ENCODE measurements at regions not wholly inside any gene's neighbourhood (a gene's known extent, or its start where the extent isn't known, plus 50 kb on each side); places are given as distances from the start of the nearest gene placed in this dataset.

GRCh38 chr2:18311420-18312195, 248.8 kb downstream of the RDH14 start:
- no peak overlapping the region for H3K9ac ChIP-seq (ENCODE audit: extremely low read depth, insufficient read length, low read length)
- H4K91ac ChIP-seq (ENCODE audit: insufficient read length, low read depth, low read length): no peak overlapping the region
- H3K27ac ChIP-seq (ENCODE audit: insufficient read length, low read depth, low read length): no peak overlapping the region
- no peaks in the 10 kb centered on the region for H3K4me1 ChIP-seq (ENCODE audit: insufficient read depth, low read length)
- H2AK5ac ChIP-seq (ENCODE audit: insufficient read length, low read length): no peak overlapping the region
- no CpG with 5 or more reads among the region's 4 CpGs for WGBS (ENCODE audit: extremely low coverage, insufficient read length, low lambda C conversion rate)
- no peak overlapping the region for H4K5ac ChIP-seq (ENCODE audit: insufficient read length, low read depth, low read length)
- no peak overlapping the region for H3K4ac ChIP-seq (ENCODE audit: low read depth, low read length)
- H2BK20ac ChIP-seq (ENCODE audit: low read depth, low read length, poor library complexity, severe bottlenecking): no peak overlapping the region
- H3K4me3 Mint-ChIP-seq: no peak overlapping the region
- TF ChIP-seq, protein P1, sequence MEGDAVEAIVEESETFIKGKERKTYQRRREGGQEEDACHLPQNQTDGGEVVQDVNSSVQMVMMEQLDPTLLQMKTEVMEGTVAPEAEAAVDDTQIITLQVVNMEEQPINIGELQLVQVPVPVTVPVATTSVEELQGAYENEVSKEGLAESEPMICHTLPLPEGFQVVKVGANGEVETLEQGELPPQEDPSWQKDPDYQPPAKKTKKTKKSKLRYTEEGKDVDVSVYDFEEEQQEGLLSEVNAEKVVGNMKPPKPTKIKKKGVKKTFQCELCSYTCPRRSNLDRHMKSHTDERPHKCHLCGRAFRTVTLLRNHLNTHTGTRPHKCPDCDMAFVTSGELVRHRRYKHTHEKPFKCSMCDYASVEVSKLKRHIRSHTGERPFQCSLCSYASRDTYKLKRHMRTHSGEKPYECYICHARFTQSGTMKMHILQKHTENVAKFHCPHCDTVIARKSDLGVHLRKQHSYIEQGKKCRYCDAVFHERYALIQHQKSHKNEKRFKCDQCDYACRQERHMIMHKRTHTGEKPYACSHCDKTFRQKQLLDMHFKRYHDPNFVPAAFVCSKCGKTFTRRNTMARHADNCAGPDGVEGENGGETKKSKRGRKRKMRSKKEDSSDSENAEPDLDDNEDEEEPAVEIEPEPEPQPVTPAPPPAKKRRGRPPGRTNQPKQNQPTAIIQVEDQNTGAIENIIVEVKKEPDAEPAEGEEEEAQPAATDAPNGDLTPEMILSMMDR (conservative IDR thresholded peaks at IDR 0.05): no peak
- H3K4me2 ChIP-seq (ENCODE audit: insufficient read depth, insufficient read length, low read length): no peak overlapping the region
- H4K8ac ChIP-seq (replicated peaks; ENCODE audit: insufficient read length, low read depth, low read length): no peak overlapping the region
- no peaks in the 10 kb centered on the region for H3K36me3 Mint-ChIP-seq (ENCODE audit: insufficient read depth in 1 of 3, low read depth in 3 of 3)
- no peaks in the 10 kb centered on the region for H3K23me2 ChIP-seq (ENCODE audit: insufficient read length, low read depth, low read length, poor library complexity, severe bottlenecking)
- no peaks in the 10 kb centered on the region for H3K27me3 ChIP-seq (ENCODE audit: insufficient read depth, low read length)
- H2BK15ac ChIP-seq (ENCODE audit: low read depth, low read length): no peak overlapping the region
- no peaks in the 10 kb centered on the region for H3K9me3 ChIP-seq (ENCODE audit: control insufficient read depth, low read depth, low read length)
- no peaks in the 10 kb centered on the region for H3K27me3 Mint-ChIP-seq (ENCODE audit: low read depth)
- H3K9me3 Mint-ChIP-seq: peaks cover 0 to 2% of the 10 kb centered on the region in 2 experiments; a peak in 2 of 5 replicates
- H2AFZ ChIP-seq (ENCODE audit: low read length): no peak overlapping the region
- no peak overlapping the region; a peak in 1 of 7 replicates for H3K27ac Mint-ChIP-seq
- no peak overlapping the region for H2BK120ac ChIP-seq (ENCODE audit: low read depth, low read length, poor library complexity, severe bottlenecking)
- no peak for DNase-seq
- H2BK5ac ChIP-seq (ENCODE audit: insufficient read length, low read length): no peak overlapping the region
- H3K4me1 Mint-ChIP-seq: no peaks in the 10 kb centered on the region
- H3K14ac ChIP-seq (ENCODE audit: insufficient read depth, low read length): no peak overlapping the region
- H3K18ac ChIP-seq (ENCODE audit: insufficient read length, low read depth, low read length): no peak overlapping the region
- no peak overlapping the region for H3K56ac ChIP-seq (ENCODE audit: insufficient read length, low read depth, low read length)
- no peaks in the 10 kb centered on the region for H3K79me1 ChIP-seq (ENCODE audit: insufficient read depth, low read depth, low read length, poor library complexity, severe bottlenecking)
- H3K23ac ChIP-seq (ENCODE audit: insufficient read length, low read depth, low read length): no peak overlapping the region
- no peaks in the 10 kb centered on the region for H3K79me2 ChIP-seq (ENCODE audit: insufficient read depth, low read length)
- no peak overlapping the region for H3T11ph ChIP-seq (ENCODE audit: low read length)
- no peaks in the 10 kb centered on the region for H4K20me1 ChIP-seq (ENCODE audit: control insufficient read depth, insufficient read depth, insufficient read length)
- no peak overlapping the region for H2BK12ac ChIP-seq (ENCODE audit: insufficient read length, low read depth, low read length)
